HFFc6 (cell line): ENCODE measurements at regions not wholly inside any gene's neighbourhood (a gene's known extent, or its start where the extent isn't known, plus 50 kb on each side); places are given as distances from the start of the nearest gene placed in this dataset.

Experiments
- DNase-seq: peaks from one replicate; pipeline ENCODE4 v3.0.0-alpha.2; 2018
- H3K27ac Mint-ChIP-seq: 2 replicates; pipeline ENCODE4 v1.8.0; 2020; ENCODE audit warnings: mild to moderate bottlenecking, mixed read lengths
- H3K27me3 Mint-ChIP-seq: 2 replicates; pipeline ENCODE4 v1.8.0; 2021; ENCODE audit warnings: mild to moderate bottlenecking, moderate library complexity, mixed read lengths; ENCODE audit not compliant: insufficient read depth
- H3K36me3 Mint-ChIP-seq: 2 replicates; pipeline ENCODE4 v1.8.0; 2021; ENCODE audit warnings: low read depth, mixed read lengths
- H3K4me1 Mint-ChIP-seq: 2 replicates; pipeline ENCODE4 v1.8.0; 2020; ENCODE audit warnings: low read depth, mixed read lengths
- H3K4me3 Mint-ChIP-seq: 2 replicates; pipeline ENCODE4 v1.8.0; 2020; ENCODE audit warnings: mild to moderate bottlenecking, moderate library complexity, mixed read lengths
- H3K9me3 Mint-ChIP-seq: 2 replicates; pipeline ENCODE4 v1.8.0; 2020; ENCODE audit warnings: mild to moderate bottlenecking, mixed read lengths
- TF ChIP-seq, protein P1 (sequence below): fragments of 200-600 bp; sonication (generic); IDR thresholded peaks from 2 replicates; pipeline ENCODE4 v1.5.0; 2021; ENCODE audit warnings: antibody characterized with exemption, mild to moderate bottlenecking

DNA sequence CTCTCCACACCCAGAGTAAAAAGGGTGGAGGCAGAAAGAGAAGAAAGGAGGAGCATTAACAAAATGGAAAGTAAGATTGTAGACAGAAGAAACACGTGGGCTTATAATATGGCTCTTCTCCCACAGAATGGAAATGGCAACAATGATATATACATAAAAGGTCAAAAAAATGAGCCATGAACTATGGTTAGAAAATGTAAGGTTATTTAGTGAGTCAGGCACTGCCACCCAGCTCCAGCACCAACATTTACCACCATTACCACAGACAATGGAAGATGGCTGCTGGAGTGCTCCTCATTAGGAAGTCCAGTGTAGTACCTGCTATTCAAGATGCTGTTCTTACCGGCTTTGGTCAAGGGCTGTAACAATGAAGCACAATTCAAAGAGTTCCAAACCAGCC lies 258.0 kb downstream of the ZEB2 start:
- H3K4me1 Mint-ChIP-seq: peaks cover 4% of the 10 kb centered on the region
- H3K36me3 Mint-ChIP-seq: peaks cover 15% of the 10 kb centered on the region
- DNase-seq: no peak
- H3K27me3 Mint-ChIP-seq: no peaks in the 10 kb centered on the region
- TF ChIP-seq, protein P1, sequence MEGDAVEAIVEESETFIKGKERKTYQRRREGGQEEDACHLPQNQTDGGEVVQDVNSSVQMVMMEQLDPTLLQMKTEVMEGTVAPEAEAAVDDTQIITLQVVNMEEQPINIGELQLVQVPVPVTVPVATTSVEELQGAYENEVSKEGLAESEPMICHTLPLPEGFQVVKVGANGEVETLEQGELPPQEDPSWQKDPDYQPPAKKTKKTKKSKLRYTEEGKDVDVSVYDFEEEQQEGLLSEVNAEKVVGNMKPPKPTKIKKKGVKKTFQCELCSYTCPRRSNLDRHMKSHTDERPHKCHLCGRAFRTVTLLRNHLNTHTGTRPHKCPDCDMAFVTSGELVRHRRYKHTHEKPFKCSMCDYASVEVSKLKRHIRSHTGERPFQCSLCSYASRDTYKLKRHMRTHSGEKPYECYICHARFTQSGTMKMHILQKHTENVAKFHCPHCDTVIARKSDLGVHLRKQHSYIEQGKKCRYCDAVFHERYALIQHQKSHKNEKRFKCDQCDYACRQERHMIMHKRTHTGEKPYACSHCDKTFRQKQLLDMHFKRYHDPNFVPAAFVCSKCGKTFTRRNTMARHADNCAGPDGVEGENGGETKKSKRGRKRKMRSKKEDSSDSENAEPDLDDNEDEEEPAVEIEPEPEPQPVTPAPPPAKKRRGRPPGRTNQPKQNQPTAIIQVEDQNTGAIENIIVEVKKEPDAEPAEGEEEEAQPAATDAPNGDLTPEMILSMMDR: no peak
- H3K27ac Mint-ChIP-seq: no peak overlapping the region
- no peak overlapping the region for H3K4me3 Mint-ChIP-seq
- peaks cover 18% of the 10 kb centered on the region for H3K9me3 Mint-ChIP-seq

DNA sequence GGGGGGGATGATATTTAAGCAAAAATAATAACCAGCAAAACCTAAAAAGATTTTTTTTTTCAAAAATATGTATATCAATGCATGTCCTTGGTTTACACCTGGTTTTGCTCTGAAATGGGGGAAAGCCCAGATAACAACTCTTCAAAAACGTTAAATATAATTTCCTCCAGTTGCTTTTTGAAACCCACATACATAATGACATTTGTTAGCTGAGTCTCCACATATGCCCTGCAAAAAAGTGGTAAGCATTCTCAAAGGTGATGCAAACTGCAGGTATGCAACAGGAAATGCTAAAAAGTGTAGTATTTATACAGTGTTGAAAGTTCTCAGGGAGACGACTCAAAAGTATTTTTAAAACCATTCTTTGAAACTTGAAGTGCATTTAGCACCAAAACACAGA lies 258.6 kb downstream of the ZEB2 start:
- Mint-ChIP-seq H3K27ac (no peak overlapping the region), H3K9me3 (peaks cover 20% of the 10 kb centered on the region), H3K36me3 (peaks cover 15% of the 10 kb centered on the region), H3K4me3 (no peak overlapping the region), H3K4me1 (peaks cover 11% of the 10 kb centered on the region), H3K27me3 (no peaks in the 10 kb centered on the region)
- DNase-seq: no peak
- TF ChIP-seq, protein P1: no peak

DNA sequence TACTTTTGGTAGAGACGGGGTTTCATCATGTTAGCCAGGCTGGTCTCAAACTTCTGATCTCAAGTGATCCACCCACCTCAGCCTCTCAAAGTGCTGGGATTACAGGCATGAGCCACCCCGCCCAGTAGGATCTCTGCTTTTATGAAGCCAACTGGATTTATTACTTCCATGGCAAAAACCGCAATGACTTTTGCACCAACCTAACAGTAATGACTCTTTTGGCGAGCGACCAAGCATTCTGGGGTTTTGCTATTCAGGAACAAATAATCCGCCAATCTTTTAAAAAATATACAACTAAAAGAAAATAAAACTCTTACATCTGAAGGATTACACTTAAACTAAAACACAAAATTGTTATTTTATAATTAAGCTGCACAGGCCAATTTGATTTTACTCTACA lies 260.6 kb downstream of the ZEB2 start:
- peaks cover 28% of the 10 kb centered on the region for H3K36me3 Mint-ChIP-seq
- TF ChIP-seq, protein P1: no peak

DNA sequence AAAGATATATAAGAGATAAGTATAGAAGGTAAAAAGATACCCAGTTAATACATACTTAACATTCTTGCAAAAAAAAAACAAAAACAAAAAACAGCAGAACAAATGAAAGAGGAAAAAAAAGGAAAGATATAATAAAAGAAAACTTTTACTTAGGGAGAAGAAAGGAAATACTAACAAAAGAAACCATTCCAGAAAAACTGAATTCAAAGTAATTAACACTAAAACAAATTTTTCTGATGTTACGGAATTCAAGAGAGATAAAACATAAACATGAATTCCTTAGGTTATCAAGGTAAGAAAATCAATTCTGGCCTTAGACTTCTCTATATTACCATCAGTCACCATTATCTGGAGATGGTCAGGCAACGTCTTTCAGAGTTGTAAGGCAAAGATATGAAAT lies 261.8 kb downstream of the ZEB2 start:
- peaks cover 34% of the 10 kb centered on the region for H3K36me3 Mint-ChIP-seq
- DNase-seq: no peak
- no peaks in the 10 kb centered on the region for H3K27me3 Mint-ChIP-seq
- H3K27ac Mint-ChIP-seq: no peak overlapping the region
- TF ChIP-seq, protein P1: no peak
- no peak overlapping the region for H3K4me3 Mint-ChIP-seq
- peaks cover 43% of the 10 kb centered on the region for H3K9me3 Mint-ChIP-seq
- H3K4me1 Mint-ChIP-seq: peaks cover 13% of the 10 kb centered on the region

More for the DNA sequence above, 260.6 kb downstream of the ZEB2 start:
- H3K27ac Mint-ChIP-seq: no peak overlapping the region
- H3K27me3 Mint-ChIP-seq: no peaks in the 10 kb centered on the region
- peaks cover 13% of the 10 kb centered on the region for H3K4me1 Mint-ChIP-seq
- peaks cover 32% of the 10 kb centered on the region for H3K9me3 Mint-ChIP-seq
- DNase-seq: no peak
- H3K4me3 Mint-ChIP-seq: no peak overlapping the region

GRCh38 chr2:144256996-144257707 lies 262.8 kb downstream of the ZEB2 start:
- Mint-ChIP-seq H3K4me3 (no peak overlapping the region), H3K4me1 (peaks cover 13% of the 10 kb centered on the region), H3K36me3 (peaks cover 41% of the 10 kb centered on the region), H3K27me3 (no peaks in the 10 kb centered on the region), H3K27ac (no peak overlapping the region), H3K9me3 (peaks cover 52% of the 10 kb centered on the region)
- DNase-seq: peak; percentile 11
- TF ChIP-seq, protein P1: no peak
